WI38 (cell line): ENCODE measurements at regions not wholly inside any gene's neighbourhood (a gene's known extent, or its start where the extent isn't known, plus 50 kb on each side); places are given as distances from the start of the nearest gene placed in this dataset.

Source experiments
- H3K4me3 ChIP-seq: 2 replicates; pipeline ENCODE4 v1.5.1; 2011; ENCODE audit warnings: low read depth, mild to moderate bottlenecking, control low read depth, low read length
- TF ChIP-seq, protein P1 (sequence below): IDR thresholded peaks from 2 replicates; pipeline ENCODE4 v1.5.1; 2012; ENCODE audit warnings: low read depth, mild to moderate bottlenecking, control low read depth, low read length

DNA sequence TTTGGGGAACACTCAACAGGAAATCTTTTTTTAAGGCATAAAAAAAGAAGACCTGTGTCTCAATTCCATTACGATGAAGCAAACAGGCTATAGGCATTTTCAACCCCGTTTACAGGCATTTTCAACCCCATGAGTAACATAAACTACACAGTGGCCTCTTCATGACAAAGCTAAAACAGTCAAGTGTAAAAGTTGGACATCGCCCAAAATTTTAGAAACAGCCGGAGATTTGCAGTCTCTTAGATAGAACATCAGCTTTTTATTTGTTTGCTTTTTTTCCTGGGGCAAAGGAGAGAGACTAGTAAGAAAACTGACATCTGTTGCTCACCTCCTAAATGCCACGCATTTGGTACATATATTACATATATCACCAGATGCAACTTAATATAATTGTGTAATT is 173.7 kb downstream of the CMPK2 start:
- TF ChIP-seq, protein P1, sequence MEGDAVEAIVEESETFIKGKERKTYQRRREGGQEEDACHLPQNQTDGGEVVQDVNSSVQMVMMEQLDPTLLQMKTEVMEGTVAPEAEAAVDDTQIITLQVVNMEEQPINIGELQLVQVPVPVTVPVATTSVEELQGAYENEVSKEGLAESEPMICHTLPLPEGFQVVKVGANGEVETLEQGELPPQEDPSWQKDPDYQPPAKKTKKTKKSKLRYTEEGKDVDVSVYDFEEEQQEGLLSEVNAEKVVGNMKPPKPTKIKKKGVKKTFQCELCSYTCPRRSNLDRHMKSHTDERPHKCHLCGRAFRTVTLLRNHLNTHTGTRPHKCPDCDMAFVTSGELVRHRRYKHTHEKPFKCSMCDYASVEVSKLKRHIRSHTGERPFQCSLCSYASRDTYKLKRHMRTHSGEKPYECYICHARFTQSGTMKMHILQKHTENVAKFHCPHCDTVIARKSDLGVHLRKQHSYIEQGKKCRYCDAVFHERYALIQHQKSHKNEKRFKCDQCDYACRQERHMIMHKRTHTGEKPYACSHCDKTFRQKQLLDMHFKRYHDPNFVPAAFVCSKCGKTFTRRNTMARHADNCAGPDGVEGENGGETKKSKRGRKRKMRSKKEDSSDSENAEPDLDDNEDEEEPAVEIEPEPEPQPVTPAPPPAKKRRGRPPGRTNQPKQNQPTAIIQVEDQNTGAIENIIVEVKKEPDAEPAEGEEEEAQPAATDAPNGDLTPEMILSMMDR, result no peak
- H3K4me3 ChIP-seq, result no peak overlapping the region

DNA sequence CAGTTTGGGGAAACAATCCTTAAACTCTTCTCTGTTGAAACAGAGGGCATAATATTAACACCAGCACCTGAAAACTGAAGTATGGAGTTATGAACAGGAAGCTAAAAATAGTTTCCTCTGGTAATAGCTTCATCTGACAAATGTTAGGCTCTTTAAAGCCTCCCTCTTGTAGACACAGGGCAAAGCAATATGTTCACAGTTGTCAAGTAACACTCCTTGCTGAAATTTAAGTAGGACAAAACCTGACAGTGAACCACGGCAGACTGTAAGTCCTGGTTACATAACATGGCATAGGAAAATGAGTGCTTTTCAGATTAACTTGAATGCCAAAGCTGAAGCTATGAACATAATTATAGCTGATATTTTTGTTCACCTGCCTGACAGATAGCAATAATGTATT is 172.9 kb downstream of the CMPK2 start:
- TF ChIP-seq, protein P1, result no peak
- no peak overlapping the region for H3K4me3 ChIP-seq

DNA sequence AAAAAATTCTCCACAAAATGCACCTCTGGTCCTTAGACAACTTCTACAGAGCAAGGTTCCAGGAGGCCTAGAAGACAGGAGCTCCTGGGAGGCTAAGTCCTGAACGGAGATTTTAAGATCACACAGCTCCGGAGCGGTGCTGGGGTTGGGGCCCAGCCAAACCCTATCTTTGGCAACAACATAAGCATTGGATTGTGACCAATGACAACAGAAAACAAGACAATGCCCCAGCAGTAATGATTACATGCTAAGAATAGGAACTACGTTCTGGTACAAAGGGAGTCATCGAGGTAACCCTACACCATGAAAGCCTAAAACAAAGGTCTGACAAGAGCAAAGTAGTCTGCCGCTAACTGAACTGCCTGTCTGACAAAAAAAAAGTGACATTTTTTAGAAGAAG is 171.2 kb downstream of the CMPK2 start:
- H3K4me3 ChIP-seq, result no peak overlapping the region
- TF ChIP-seq, protein P1, result no peak

DNA sequence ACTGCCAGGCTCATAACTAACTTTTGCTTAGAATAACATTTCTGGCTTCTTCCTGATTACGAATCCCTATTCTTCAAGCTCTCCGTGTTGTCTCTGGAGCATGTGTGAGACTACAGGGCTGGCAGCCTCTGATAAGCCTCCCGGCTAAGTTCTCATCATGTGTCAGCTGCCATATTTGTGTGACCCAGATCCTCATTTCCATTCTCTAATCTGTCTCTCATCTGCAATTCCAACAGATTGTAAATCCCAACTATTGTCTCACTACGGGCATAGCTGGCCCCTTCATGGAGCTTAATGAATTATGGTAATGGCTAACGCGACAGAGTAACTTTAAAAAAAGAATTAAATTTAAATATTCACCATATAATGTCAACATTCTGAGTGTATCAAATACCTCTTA is 165.4 kb downstream of the CMPK2 start:
- TF ChIP-seq, protein P1, result no peak
- no peak overlapping the region for H3K4me3 ChIP-seq

DNA sequence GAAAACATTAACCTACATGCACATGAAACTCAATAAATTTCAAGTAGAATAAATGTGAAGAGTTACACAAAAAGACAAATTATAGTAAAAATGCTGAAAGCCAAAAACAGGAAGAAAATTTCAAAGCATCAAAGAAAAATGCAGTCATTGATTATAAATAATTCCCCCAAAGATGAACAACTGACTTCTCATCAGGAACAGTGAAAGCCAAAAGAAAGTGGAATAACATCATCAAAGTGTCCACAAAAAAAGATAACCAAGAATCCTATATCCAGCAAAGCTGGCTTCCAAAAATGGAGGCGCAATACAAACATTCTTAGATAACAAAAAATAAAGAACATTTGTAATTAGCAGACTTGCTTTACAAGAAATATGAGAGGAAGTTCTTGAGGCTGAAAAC is 161.6 kb downstream of the CMPK2 start:
- TF ChIP-seq, protein P1, result no peak
- no peak overlapping the region for H3K4me3 ChIP-seq

DNA sequence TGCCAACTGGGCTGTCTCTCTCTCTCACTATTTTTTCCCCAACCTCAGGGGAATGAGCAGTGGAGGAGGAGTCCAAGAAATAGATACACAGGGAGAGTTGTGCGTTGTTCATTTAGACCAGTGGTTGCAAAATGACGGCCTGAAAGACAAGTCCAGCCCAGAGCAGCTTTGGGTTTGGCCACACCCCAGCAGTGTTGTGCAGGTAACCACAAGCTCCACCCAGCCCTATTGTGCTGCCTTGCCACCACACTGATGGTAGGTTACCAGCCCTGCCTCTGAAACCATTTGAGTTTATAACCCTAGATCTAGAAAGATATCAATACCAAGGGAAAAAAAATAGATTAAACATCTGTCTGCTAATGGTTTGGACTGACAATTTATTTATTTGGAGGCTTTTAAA is 144.3 kb downstream of the CMPK2 start:
- TF ChIP-seq, protein P1, result no peak
- H3K4me3 ChIP-seq, result no peak overlapping the region

DNA sequence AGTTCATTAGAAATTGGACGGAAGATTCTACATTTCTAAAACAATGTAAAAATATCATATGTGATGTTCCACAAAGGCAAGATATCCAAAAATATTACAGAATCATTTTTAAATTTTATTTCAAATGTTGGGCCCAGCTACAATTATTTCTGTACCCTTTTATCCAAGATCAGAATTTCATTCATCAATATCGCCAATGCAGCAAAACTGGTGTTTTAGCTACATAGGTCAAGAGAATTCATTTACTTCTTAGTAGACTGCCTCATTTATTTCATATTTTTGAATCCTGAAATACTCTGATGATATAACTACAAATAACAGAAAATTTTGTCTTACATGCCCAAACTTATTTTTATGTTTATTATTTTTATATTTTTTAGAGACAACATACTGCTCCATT is 143.1 kb downstream of the CMPK2 start:
- TF ChIP-seq, protein P1, result no peak
- no peak overlapping the region for H3K4me3 ChIP-seq
